ENCODE measurements at regions not wholly inside any gene's neighbourhood (a gene's known extent, or its start where the extent isn't known, plus 50 kb on each side); places are given as distances from the start of the nearest gene placed in this dataset.
"Not testable (repeated sequence)": the region's sequence is repeated elsewhere in the genome, so short reads cannot be mapped to it uniquely, and the experiment has no call there.

DNA sequence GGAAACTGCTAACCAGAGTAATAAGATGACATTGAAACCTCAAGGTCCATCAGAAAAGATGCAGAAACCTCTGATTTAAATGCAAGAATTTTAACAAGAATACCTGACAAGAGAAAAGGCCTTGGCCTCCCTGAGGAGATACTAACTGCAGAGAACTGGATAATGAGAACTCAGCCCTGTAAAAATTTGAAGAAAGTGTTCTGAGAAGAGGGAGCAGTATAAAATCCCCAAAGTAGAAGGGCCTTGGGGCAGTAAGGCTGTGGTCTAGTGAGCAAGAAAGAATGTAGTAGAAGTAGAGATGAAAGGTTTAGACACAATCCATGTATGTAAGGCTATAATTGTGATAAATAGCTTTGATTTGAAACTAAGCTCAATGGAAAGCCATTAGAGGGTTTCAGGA, 394.1 kb downstream of the ZBBX start:
- no peak for DNase-seq

DNA sequence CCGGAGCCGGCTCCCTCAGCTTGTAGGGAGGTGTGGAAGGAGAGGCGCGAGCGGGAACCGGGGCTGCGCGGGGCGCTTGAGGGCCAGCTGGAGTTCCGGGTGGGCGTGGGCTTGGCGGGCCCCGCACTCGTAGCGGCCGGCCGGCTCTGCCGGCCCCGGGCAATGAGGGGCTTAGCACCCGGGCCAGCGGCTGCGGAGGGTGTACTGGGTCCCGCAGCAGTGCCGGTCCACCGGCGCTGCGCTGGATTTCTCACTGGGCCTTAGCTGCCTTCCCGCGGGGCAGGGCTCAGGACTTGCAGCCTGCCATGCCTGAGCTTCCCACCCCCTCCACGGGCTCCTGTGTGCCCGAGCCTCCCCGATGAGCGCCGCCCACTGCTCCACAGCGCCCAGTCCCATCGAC, 404.3 kb downstream of the ZBBX start:
- not testable (repeated sequence) for DNase-seq

DNA sequence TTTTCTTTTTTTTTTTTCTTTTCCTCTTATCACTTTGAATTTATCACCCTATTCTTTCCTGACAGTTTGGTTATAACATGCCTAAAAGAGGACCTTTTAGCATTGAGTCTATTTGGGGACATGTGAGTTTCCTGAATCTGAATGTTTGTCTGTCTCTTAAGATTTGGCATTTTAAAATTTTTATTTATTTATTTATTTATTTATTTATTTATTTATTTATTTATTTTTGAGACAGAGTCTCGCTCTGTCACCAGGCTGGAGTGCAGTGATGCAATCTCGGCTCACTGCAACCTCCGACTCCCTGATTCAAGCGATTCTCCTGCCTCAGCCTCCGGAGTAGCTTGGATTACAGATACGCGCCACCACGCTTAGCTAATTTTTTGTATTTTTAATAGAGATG, 412.4 kb downstream of the ZBBX start:
- not testable (repeated sequence) for DNase-seq

DNA sequence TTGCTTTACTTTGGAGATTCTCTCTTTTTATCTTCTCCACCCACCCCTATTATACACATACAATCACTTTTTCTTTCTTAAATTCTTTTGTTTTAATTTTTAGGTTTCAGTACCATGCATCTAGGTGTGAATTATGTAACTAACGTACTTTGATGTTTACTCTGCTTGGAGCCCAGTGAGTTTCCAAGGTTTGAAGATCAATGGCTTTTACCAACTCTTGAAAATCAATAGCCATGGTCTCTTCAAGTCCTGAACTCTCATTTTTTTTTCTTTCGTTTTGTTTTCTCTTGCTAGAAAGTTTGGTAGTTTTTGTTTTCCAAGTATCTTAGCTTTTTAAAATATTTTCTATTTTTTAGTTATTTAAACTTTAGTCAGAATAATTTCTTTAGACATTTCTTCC, 417.2 kb downstream of the ZBBX start:
- no peak for DNase-seq

DNA sequence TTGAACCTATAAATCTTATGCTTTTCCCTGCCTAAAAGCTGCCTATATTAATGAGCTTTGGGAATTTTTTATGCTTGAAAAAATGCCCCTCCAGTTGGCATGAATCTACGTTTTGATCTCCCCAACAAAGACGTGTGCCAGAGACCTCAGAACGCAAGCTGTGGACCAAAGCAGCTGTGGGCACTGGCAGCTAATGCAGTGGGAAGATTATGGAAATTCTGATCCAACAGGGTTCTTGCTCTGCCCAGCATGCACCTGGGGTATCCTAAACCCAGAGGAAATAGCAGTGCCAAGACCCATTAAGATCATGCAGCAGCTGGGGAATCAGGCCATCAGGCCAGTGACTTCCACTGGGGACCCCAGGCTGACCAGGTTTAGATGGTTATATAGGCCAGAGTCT, 423.0 kb downstream of the ZBBX start:
- DNase-seq, result no peak

DNA sequence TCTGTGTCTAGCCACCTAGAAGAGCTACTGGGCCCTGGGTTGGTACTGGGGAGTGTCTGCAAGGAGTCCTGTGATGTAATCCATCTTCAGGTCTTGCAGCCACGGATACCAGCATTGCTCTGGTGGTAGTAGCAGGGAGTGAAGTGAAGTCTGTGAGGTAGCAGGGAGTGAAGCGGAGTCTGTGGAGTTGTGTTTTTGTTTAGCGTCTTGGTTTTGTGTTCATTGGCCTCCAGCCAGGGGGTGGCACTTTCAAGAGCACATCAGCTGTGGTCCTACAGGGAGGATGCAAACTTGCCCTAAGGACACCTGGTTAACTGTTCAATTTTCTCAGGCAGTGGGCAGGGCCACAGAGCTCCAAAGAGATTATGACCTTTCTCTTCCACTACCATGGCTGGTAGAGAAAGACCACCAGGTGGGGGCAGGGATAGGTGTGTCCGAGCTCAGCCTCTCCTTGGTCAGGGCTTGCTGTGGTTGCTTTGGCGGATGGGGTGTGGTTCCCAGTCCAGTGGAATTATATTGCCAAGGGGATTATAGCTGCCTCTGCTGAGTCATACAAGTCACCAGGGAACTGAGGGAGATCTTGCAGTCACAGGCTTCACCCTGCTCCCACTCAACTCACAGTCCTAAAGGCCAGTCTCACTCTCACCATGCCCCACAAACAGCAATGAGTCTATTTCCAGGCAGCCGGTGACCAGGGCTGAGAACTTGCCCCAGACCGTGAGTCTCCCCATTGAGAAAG, 424.7 kb downstream of the ZBBX start:
- DNase-seq, result no peak

DNA sequence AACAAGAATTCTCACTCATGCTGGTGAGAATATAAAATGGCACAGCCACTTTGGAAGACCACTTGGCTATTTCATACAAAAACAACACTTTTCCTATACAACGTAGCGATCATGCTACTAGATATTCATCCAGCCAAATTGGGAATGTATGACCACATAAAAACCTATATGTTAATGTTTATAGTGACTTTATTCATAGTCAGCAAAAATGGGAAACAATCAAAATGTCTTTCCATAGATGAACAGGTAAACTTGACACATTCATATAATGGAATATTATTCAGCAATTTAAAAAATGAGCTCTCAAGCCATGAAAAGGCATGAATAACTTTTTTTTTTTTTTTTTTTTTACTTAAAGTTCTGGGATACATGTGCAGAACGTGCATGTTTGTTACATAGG, 445.2 kb downstream of the ZBBX start:
- DNase-seq, result no peak

DNA sequence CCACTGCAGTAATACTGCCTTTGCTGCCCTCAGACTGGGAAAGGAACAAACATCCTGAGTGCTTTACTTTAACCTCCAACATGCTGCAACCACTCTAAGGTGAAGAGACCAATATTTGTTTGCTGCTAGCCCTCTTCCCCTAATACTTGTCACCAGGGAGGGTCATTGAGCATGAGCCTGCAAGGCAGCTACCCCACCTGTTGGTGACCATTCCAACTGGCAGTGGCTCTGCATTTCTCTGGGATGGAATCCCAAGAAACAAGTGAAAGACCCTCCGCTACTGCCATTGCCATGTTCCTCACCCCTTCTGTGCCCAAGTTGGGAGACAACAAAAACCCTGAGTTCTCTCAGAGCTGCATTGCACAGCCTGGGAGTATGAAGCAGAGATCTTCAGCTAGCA, 462.7 kb downstream of the ZBBX start:
- no peak for DNase-seq

DNA sequence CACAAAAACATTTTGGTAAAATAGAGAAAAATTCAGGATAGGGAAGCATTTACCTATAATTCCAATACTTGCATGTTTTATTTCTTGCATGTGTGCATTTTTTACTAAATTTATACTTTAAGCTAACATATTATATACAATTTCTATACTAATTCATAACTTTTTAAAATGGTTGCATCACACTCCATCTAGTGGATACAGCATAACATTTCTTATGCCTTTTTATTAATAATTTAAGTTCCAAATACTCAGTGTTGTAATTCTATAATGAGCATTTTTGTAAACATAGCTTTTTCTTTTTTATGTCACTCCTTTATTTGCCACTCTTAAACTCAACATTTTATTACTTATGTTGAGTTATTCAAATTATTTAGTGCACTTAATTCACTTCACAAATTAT, 477.7 kb downstream of the ZBBX start:
- no peak for DNase-seq

DNA sequence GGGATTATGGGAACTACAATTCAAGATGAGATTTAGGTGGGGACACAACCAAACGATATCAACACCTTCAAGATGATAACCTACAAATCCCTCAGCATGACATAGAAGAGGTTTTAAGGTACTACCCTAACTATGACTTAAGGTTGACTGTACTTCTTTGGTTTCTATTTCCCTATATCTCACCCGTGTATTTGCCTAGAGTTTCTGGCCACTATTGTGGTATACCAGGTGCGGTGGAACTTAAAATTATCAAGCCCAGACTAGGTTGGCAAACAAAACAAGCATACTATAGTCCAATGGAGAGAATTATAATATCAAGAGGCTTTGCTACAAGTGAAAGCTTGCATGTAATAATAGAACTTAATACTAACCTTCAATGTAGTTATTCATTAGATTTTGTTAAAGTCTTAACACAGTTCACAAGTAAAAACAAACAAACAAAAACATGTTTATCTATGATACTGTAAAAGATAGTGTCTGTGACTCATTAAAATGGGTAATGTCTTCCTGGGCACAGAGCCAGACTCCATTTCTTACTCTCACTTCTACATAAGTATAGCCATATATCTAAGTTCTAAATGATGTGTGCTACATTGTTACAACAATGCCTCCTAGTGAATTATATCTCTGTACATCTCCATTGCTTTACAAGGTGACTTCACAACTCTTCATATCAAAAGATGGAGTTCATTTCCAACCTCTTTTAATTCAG, 479.1 kb downstream of the ZBBX start:
- no peak for DNase-seq

DNA sequence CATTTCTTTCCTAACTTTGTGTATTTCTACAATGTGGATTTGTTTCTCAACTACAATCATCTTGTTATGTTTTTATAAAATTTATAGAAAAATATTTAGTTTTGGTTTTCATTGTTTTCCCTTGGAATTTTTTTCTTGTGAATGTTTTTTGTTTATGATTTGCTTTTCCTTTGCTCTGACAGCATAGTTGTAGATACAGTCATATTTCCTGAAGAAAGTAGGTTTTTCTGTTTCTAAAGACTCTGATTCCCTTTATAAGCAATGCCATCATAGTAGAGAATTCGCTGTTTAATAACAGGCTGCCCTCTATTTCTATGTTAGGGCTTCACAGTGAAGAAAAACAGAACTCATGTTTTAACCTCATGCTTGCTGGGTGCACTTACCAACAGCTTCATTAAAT, 482.3 kb downstream of the ZBBX start:
- no peak for DNase-seq

DNA sequence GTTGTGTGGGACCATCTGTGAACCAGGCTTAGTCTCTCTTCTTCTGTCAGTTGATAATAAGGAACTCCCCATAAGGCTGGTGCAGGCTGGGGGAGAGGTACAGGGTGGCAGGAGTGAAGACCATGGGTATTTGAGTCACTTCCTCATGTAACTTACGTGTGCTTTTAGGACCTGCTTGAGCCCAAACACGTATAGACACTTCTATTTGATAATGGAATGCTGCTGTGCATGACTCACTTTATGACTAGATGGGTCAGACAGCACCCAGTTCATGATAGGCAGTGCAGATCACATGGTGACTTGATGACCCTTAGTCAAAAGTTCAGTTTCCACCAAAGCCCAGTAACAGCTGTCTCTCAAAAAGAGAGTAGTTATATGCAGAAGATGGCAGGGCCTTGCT, 490.9 kb downstream of the ZBBX start:
- DNase-seq, result no peak

DNA sequence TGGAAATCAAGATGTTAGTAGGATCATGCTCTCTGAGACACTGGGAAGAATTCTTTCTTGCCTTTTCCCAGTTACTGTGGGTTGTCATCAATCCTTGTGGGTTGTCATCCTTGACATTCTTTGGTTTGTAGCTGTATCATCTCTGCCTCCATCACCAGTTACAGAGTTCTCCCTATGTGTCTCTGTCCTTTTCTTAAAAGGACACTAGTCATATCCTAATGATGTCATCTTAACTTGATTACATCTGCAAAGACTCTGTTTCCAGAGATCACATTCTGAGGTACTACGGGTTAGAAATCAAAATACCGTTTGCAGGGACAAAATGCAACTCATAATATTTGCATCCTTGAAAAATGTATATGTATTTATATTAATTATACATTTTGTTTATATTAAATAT, 500.4 kb downstream of the ZBBX start:
- DNase-seq, result no peak

DNA sequence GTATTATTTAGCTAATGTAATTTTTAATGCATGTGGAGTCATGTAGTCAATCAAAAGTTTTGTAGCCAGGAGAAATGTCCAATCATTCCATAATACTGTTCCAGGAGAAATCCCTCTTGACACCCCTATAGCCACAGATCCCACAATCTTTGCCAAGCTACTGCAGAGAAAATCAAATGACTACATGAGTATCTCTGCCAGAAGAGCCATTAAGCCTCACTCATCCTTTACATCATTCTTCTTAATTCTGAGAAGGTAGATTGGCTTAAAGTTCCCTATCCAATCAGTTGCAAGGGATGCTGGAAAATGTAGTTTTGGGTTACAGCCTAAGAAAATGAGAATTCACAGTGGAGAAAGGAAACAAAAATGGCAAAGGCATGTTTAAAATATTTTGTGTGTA, 502.1 kb downstream of the ZBBX start:
- DNase-seq, result no peak

DNA sequence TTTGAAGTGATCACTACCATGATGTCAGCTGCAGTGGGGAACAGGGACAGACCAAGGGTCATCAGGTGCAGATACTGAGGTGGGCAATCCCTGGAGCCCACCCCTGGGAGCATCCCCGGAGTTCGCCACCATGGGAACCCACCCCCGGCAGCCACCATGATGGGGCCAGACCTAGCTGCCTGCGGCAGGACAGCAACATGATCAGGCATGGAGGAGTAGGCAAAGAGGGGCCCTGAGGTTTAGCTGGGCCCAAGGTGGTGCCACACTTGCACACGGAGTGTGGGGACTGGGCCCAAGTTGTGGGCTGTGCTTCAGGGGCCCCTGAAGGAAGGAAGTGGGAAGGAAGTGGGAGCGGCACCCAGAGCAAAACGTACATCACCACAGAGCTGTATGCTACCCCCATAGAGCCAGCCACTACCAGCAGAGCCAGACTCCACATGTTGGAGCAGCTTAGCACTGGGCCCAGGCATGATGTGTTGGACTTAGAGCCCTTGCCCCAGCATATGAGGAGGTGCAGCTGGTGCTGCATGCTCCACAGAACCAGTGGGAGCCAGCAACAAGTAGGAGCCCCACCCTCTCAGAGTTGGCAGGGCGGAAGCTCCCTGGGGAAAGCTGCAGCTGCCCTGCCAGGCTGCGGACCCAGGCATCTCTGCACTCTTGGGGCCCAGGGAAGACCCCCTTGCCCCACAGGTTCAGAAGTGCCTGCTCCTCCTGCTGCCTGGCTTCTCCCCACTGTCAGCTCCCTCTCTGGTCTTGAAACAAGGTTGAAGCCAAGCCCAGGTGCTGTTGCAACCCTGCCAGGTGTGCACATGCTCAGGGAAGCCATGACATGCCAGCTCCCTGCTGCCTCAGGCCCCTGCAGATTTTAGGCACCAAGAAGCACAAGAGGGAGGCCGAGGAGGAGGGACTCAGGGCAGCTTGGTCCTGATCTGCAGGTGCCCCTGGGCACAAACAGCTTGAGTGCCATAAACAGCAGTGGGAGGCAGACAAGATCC, 515.3 kb downstream of the ZBBX start:
- no peak for DNase-seq

DNA sequence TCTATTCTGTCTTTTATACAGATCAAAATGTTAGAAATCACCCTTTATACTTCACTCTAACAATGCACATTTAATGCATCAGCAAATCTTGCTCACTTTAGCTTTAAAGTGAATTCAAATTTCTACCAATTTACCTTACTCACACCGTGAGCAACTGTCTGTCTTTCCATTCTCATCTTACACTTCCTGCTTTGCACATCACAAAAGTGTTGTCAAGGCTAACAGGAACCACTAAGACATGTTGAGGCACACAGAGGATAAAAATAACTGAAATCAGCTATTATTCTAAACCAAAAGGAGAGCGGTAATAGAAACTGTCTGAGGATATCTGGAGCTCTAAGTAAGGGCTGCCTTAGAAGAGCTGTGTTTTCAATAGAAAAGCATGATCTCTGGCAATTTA, 519.9 kb downstream of the ZBBX start:
- DNase-seq, result no peak

DNA sequence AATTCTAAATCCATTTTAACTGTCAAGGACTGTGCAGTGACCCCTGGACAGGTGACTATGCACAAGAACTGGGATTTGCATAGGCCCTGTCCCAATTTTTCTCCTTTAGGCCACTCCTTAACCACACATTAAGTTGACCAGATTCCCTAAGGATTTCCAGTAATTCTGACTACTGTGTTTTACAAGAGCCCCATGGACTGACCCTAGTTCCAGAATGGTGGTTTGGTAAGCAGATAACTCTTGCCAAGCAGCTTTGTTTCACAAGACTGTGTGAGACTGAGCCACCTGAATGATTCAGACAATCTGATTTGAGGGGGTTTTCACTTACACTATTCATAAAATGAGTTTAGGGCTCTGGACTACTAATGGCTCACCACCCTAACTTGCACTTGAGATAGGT, 535.8 kb downstream of the ZBBX start:
- no peak for DNase-seq

DNA sequence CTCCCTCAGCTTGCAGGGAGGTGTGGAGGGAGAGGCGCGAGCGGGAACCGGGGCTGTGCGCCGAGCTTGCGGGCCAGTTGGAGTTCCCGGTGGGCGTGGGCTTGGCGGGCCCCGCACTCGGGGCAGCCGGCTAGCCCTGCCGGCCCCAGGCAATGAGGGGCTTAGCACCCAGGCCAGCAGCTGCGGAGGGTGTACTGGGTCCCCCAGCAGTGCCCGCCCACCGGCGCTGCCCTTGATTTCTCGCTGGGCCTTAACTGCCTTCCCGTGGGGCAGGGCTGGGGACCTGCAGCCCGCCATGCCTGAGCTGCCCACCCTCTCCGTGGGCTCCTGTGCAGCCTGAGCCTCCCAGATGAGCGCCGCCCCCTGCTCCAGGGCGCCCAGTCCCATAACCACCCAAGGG, 537.3 kb downstream of the ZBBX start:
- not testable (repeated sequence) for DNase-seq

DNA sequence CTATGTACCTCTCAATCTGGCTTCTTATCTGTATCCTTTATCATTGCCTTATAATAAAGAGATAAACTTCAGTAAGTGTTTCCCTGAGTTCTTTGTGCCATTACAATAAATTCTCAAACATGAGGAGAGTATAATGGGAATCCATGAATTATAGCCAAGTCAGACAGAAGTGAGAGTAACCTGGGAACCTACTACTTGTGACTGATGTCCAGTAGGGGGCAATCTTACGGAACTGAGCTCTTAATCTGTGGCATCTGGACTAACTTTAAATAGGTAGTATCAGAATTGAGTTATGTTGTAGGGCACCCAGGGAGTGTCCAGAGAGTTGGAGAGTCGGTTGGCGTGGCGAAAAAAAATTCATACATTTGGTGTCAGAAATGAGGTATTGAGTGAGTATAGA, 542.6 kb downstream of the ZBBX start:
- peak in 1 of 2 experiments; percentile 43 for DNase-seq

DNA sequence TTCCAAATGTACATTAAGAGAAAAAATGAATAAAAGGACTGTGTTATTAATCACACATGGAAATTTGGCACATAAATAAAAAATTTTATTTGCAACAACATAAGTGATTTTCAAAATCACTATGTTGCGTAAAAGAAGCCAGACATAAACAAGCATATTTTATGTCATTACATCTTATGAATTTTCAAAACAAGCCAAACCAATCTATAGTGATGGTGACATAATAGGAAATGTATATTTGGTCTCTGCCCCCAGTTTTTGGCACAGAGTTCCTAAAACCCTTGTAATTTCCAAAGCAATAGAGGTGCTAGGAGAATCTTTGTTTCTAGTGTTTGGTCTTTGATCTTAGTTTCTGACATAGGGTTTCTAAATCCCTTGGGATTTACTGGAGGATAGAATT, 543.3 kb downstream of the ZBBX start:
- DNase-seq, result no peak

DNA sequence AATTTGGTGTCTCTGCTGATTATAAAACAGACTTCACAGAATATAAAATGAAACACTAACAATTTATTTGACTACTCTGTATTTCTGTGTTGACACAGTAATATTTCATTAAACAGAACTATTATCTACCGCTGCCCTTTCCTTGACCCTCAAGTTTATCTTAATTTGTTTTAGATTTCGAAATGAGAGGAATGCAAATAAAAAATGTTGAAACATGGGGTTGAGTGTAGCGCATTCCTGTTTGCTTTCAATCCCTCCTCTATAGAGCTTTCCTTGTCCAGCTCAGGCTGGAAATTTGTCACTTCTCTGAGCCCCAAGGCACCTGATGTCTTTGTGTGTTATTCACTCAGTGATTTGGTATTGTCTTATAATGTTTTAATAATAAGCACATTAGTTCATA, 550.2 kb downstream of the ZBBX start:
- DNase-seq, result no peak

DNA sequence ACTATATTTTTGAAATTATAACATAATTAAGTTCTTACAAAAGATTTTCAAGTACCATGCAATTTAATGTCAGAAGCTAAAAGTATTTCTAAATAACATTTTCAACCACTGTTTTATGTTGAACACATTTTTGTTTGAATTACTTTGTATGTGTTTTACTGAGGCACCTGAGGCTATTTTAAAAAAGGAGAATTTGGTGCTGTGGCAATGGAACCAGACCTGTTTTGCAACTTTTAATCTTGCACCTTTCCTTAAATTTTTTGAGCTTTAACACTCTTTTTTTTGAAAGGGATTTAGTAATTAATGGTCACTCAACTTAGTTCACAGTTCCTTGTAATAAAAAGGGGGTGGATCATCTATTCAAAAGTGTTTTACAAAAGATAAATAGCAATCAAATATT, 561.6 kb downstream of the ZBBX start:
- no peak for DNase-seq

DNA sequence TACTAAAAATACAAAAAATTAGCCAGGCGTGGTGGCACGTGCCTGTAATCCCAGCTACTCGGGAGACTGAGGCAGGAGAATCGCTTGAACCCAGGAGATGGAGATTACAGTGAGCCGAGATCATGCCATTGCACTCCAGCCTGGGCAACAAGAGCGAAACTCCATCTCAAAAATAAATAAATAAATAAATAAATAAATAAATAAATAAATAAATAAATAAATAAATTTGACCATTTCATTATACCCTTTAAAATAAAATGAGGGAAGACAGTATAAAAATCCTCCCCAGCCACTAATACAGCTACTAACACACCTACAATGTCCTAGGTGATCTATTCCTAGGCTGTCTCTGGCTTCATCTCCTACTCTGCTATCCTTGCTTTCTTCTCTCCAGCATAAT, 562.8 kb downstream of the ZBBX start:
- not testable (repeated sequence) for DNase-seq
